Heart left ventricle (tissue), 16 donors: ENCODE measurements at regions not wholly inside any gene's neighbourhood (a gene's known extent, or its start where the extent isn't known, plus 50 kb on each side); places are given as distances from the start of the nearest gene placed in this dataset.

Experiments
- ATAC-seq, 4 donors: fragments of 200-7000 bp; cut with Tn5 transposase; one replicate each; pipeline ENCODE4 v1.9.1; 2020 to 2022; ENCODE audit warnings: moderate library complexity in 4 of 4, mild to moderate bottlenecking in 3 of 4, moderate number of reproducible peaks in 1 of 4
- DNase-seq, 5 donors: peaks; one replicate each; pipeline ENCODE4 v3.0.0-alpha.2; 2020
- H3K27ac ChIP-seq, 12 donors: fragments of 200-600 bp; sonication (generic) in 4 of 12; one replicate each; pipeline versions ENCODE4 v1.5.0 to v1.8.0; 2016 to 2022; ENCODE audit warnings: mild to moderate bottlenecking in 2 of 12
- H3K27me3 ChIP-seq, 9 donors: fragments of 200-600 bp; sonication (generic) in 2 of 9; one replicate each; pipeline versions ENCODE4 v1.5.1 to v1.8.0; 2016 to 2022; ENCODE audit warnings: mild to moderate bottlenecking in 3 of 9
- H3K36me3 ChIP-seq, 9 donors: fragments of 200-600 bp; sonication (generic) in 2 of 9; one replicate each; pipeline versions ENCODE4 v1.5.0 to v1.8.0; 2018 to 2022; ENCODE audit warnings: mild to moderate bottlenecking in 2 of 9
- H3K4me1 ChIP-seq, 12 donors: fragments of 200-600 bp; sonication (generic) in 4 of 12; one replicate each; pipeline versions ENCODE4 v1.5.0 to v1.8.0; 2016 to 2022; ENCODE audit warnings: mild to moderate bottlenecking in 3 of 12
- H3K4me3 ChIP-seq, 12 donors: fragments of 200-600 bp; sonication (generic) in 4 of 12; one replicate each; pipeline versions ENCODE4 v1.5.0 to v1.8.0; 2017 to 2022; ENCODE audit warnings: mild to moderate bottlenecking in 9 of 12, moderate library complexity in 4 of 12
- H3K9me3 ChIP-seq, 12 donors: fragments of 200-600 bp; sonication (generic) in 4 of 12; one replicate each; pipeline versions ENCODE4 v1.5.0 to v1.8.0; 2016 to 2022; ENCODE audit warnings: mild to moderate bottlenecking in 1 of 12
- CTCF ChIP-seq, 12 donors: fragments of 200-600 bp; sonication (generic) in 4 of 12; IDR thresholded peaks; one replicate each; pipeline versions ENCODE4 v1.5.0 to v1.8.0; 2018 to 2022; ENCODE audit warnings: antibody characterized with exemption in 12 of 12, mild to moderate bottlenecking in 5 of 12
- POLR2A ChIP-seq, 2 donors: fragments of 450-650 bp; IDR thresholded peaks; one replicate each; pipeline ENCODE4 v1.6.1; 2017; ENCODE audit warnings: antibody characterized with exemption in 2 of 2, mild to moderate bottlenecking in 2 of 2, moderate library complexity in 2 of 2
- WGBS, 4 donors: extraction: QIAGEN DNeasy Blood & Tissue Kit in 2 of 4; methylation state at CpG; one replicate each; pipeline versions ENCODE4 v1.1.5 to v1.1.7; 2013 to 2018; 5-methylcytosine and 5-hydroxymethylcytosine counted together
- intact Hi-C, 10 donors: fragments of 100-400 bp; cut with DNase I; formaldehyde crosslinking; loops; one replicate each; pipeline versions ENCODE4 v1.11.1 to v1.14.2; 2022
- donor health status: ischemic (EF 13 %, LVEDD 7.1; RV severe dilation, severe dysfunction).
- donor health status: healthy with polysubstance abuse.
- donor health status: DM: no; HTN: yes; CAD: no.
- donor health status: DM: no; HTN: no; CAD: no.
- donor health status: ischemic (EF 25% LVEDD 6.9; RV normal size, moderate dysfunction).
- donor health status: ischemic (EF 25% LVEDD 5.7; RV mildly dilated, moderate dysfunction).
- donor health status: healthy.
- donor health status: DM: yes; HTN: yes; CAD: no.
- donor health status: ischemic (EF 35%, LVEDD 5.7; RV mildly dilated, moderate dysfunction).
- donor health status: nonischemic (EF 11% LVEDD 7.7; RV severe dilation, severe dysfunction).
- donor health status: DM: yes; HTN: yes; CAD: no.
- donor health status: PGD.
- donor health status: ischemic (EF 29% LVEDD 5.4; RV normal size, mild dysfunction).
- donor health status: nonischemic (EF 23%, LVEDD 6.1; RV moderate dilation, normal function).

- no peak overlapping the region for H3K4me3 ChIP-seq
- 44 to 82% (median 75%) methylated on average over 1 of the region's 1 CpG for WGBS, 4 donors
- intact Hi-C loops = loop anchor here in 5 of 10 donors (10.0 kb wide), 2 partner anchors 51 to 121 kb away; partner anchors contain the start of genes DNAAF9 (in 4 of the 5) and ATRN (in 1 of the 5)
- ATAC-seq (peak in 3 of 4 donors; percentile 24 to 40 (median 25)), DNase-seq (peak in 2 of 5 donors; percentile 26 to 47)
- H3K27me3 ChIP-seq = no peaks in the 10 kb centered on the region
- peaks cover 0 to 40% (median 12%) of the 10 kb centered on the region in 12 donors for H3K4me1 ChIP-seq
- H3K27ac ChIP-seq = peak overlapping the region in 6 of 12 donors; percentile 0 to 42 (median 32)
- peaks cover 0 to 65% (median 27%) of the 10 kb centered on the region in 9 donors for H3K36me3 ChIP-seq
- no peaks in the 10 kb centered on the region for H3K9me3 ChIP-seq
- TF ChIP-seq CTCF (IDR thresholded peaks at IDR 0.05) (no peak), POLR2A (IDR thresholded peaks at IDR 0.05) (no peak)
These were observed 53.2 kb downstream of the DNAAF9 start for GRCh38 chr20:3354247-3354646.

- H3K27me3 ChIP-seq = no peaks in the 10 kb centered on the region
- H3K4me1 ChIP-seq = peaks cover 0 to 40% (median 12%) of the 10 kb centered on the region in 12 donors
- intact Hi-C loops = loop anchor here in 5 of 10 donors (10.0 kb wide), 2 partner anchors 51 to 121 kb away; partner anchors contain the start of genes DNAAF9 (in 4 of the 5) and ATRN (in 1 of the 5)
- ATAC-seq (no peak), DNase-seq (no peak)
- no peak overlapping the region for H3K4me3 ChIP-seq
- TF ChIP-seq POLR2A (IDR thresholded peaks at IDR 0.05) = no peak
- TF ChIP-seq CTCF (IDR thresholded peaks at IDR 0.05) = no peak
- WGBS, 4 donors = 89 to 98% (median 96%) methylated on average over 2 of the region's 2 CpGs
- H3K36me3 ChIP-seq = peaks cover 0 to 65% (median 24%) of the 10 kb centered on the region in 9 donors
- no peaks in the 10 kb centered on the region for H3K9me3 ChIP-seq
- peak overlapping the region in 4 of 12 donors; percentile 11 to 38 (median 24) for H3K27ac ChIP-seq
These were observed 53.8 kb downstream of the DNAAF9 start for GRCh38 chr20:3353646-3354045.

- Histone ChIP-seq H3K36me3 (peaks cover 0 to 66% (median 31%) of the 10 kb centered on the region in 9 donors), H3K4me1 (peaks cover 0 to 40% (median 12%) of the 10 kb centered on the region in 12 donors), H3K9me3 (no peaks in the 10 kb centered on the region), H3K4me3 (no peak overlapping the region), H3K27ac (peak overlapping the region in 4 of 12 donors; percentile 16 to 60 (median 40)), H3K27me3 (no peaks in the 10 kb centered on the region)
- intact Hi-C loops = loop anchor here in 5 of 10 donors (10.0 kb wide), 2 partner anchors 53 to 123 kb away; partner anchors contain the start of genes DNAAF9 (in 4 of the 5) and ATRN (in 1 of the 5)
- ATAC-seq (peak; percentile 38 to 77 (median 67)), DNase-seq (no peak)
- 59 to 71% (median 64%) methylated on average over 6 of the region's 6 CpGs for WGBS, 4 donors
- TF ChIP-seq CTCF (IDR thresholded peaks at IDR 0.05) (no peak), POLR2A (IDR thresholded peaks at IDR 0.05) (no peak)
These were observed 55.3 kb downstream of the DNAAF9 start for GRCh38 chr20:3352202-3352601.

GRCh38 chr20:3350422-3350821, 57.0 kb downstream of the DNAAF9 start:
- Histone ChIP-seq H3K27me3 (no peaks in the 10 kb centered on the region), H3K9me3 (no peaks in the 10 kb centered on the region), H3K4me3 (no peak overlapping the region), H3K4me1 (peaks cover 0 to 34% (median 8%) of the 10 kb centered on the region in 12 donors), H3K36me3 (peaks cover 0 to 66% (median 49%) of the 10 kb centered on the region in 9 donors), H3K27ac (no peak overlapping the region)
- intact Hi-C loops = loop anchor here in 5 of 10 donors (10.0 kb wide), 2 partner anchors 54 to 124 kb away; partner anchors contain the start of genes DNAAF9 (in 4 of the 5) and ATRN (in 1 of the 5)
- DNase-seq (no peak), ATAC-seq (no peak)
- 66 to 76% (median 75%) methylated on average over 1 of the region's 1 CpG for WGBS, 4 donors
- TF ChIP-seq CTCF (IDR thresholded peaks at IDR 0.05) = no peak
- no peak for TF ChIP-seq POLR2A (IDR thresholded peaks at IDR 0.05)
